ENCODE measurements at regions not wholly inside any gene's neighbourhood (a gene's known extent, or its start where the extent isn't known, plus 50 kb on each side); places are given as distances from the start of the nearest gene placed in this dataset.

DNA sequence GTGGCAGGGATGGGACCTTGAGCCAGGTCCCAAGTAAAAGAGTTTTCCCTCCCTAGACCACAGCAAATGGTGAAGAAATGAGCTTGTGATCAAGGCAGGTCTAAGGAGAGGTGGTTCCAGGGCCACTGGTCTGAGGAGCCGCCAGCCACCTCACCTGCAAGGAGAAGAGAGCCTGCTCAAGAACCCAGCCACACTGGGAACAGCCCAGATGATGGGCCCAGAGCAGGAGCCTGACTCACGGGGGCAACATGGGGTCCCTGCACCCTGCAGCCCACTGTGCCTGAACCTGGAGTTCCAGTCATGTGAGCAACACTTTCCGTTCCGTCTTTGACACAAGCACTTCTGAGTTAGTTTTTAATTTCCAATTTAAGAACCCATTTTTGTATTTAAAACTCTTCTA, 204.5 kb upstream of the CDH4 start:
- TF ChIP-seq RCOR1 (IDR thresholded peaks at IDR 0.05; ENCODE audit: low read length) (no peak), SIN3A (IDR thresholded peaks at IDR 0.05; ENCODE audit: borderline replicate concordance, low read depth, low read length) (no peak), YY1 (IDR thresholded peaks at IDR 0.05; ENCODE audit: low read depth) (no peak), FOXJ3 (CRISPR knock-in tag; IDR thresholded peaks at IDR 0.05) (no peak), RAD21 (IDR thresholded peaks at IDR 0.05; ENCODE audit: low read length) (no peak), EZH2phosphoT487 (IDR thresholded peaks at IDR 0.05; ENCODE audit: borderline replicate concordance, low read depth) (no peak)
- TF ChIP-seq, protein P1, sequence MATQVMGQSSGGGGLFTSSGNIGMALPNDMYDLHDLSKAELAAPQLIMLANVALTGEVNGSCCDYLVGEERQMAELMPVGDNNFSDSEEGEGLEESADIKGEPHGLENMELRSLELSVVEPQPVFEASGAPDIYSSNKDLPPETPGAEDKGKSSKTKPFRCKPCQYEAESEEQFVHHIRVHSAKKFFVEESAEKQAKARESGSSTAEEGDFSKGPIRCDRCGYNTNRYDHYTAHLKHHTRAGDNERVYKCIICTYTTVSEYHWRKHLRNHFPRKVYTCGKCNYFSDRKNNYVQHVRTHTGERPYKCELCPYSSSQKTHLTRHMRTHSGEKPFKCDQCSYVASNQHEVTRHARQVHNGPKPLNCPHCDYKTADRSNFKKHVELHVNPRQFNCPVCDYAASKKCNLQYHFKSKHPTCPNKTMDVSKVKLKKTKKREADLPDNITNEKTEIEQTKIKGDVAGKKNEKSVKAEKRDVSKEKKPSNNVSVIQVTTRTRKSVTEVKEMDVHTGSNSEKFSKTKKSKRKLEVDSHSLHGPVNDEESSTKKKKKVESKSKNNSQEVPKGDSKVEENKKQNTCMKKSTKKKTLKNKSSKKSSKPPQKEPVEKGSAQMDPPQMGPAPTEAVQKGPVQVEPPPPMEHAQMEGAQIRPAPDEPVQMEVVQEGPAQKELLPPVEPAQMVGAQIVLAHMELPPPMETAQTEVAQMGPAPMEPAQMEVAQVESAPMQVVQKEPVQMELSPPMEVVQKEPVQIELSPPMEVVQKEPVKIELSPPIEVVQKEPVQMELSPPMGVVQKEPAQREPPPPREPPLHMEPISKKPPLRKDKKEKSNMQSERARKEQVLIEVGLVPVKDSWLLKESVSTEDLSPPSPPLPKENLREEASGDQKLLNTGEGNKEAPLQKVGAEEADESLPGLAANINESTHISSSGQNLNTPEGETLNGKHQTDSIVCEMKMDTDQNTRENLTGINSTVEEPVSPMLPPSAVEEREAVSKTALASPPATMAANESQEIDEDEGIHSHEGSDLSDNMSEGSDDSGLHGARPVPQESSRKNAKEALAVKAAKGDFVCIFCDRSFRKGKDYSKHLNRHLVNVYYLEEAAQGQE (IDR thresholded peaks at IDR 0.05; ENCODE audit: low read depth, low read length) = no peak
- TF ChIP-seq, protein P2, sequence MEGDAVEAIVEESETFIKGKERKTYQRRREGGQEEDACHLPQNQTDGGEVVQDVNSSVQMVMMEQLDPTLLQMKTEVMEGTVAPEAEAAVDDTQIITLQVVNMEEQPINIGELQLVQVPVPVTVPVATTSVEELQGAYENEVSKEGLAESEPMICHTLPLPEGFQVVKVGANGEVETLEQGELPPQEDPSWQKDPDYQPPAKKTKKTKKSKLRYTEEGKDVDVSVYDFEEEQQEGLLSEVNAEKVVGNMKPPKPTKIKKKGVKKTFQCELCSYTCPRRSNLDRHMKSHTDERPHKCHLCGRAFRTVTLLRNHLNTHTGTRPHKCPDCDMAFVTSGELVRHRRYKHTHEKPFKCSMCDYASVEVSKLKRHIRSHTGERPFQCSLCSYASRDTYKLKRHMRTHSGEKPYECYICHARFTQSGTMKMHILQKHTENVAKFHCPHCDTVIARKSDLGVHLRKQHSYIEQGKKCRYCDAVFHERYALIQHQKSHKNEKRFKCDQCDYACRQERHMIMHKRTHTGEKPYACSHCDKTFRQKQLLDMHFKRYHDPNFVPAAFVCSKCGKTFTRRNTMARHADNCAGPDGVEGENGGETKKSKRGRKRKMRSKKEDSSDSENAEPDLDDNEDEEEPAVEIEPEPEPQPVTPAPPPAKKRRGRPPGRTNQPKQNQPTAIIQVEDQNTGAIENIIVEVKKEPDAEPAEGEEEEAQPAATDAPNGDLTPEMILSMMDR (IDR thresholded peaks at IDR 0.05) = no peak

All from SK-N-SH (cell line).